HCEC 1CT (cell line): ENCODE measurements at regions not wholly inside any gene's neighbourhood (a gene's known extent, or its start where the extent isn't known, plus 50 kb on each side); places are given as distances from the start of the nearest gene placed in this dataset.

ENCODE experiments used
- DNase-seq: peaks from one replicate; pipeline ENCODE4 v3.0.0-alpha.2; 2017

GRCh38 chr5:74206579-74207550, 433.7 kb downstream of the ENC1 start:
- DNase-seq = peak; percentile 57

GRCh38 chr5:74205767-74206578, 434.6 kb downstream of the ENC1 start:
- no peak for DNase-seq

- DNase-seq = peak; percentile 34
Observed at GRCh38 chr5:74201334-74202081, 439.0 kb downstream of the ENC1 start.

GRCh38 chr5:74200560-74200959, 440.0 kb downstream of the ENC1 start:
- DNase-seq = no peak

GRCh38 chr5:74199436-74200210, 440.9 kb downstream of the ENC1 start:
- peak; percentile 20 for DNase-seq

- no peak for DNase-seq
Observed at GRCh38 chr5:74199005-74199404, 441.5 kb downstream of the ENC1 start.

- no peak for DNase-seq
Observed at GRCh38 chr5:74198156-74198555, 442.4 kb downstream of the ENC1 start.

- no peak for DNase-seq
Observed at GRCh38 chr5:74196233-74196632, 444.3 kb downstream of the ENC1 start.

- no peak for DNase-seq
Observed at GRCh38 chr5:74194196-74194595, 446.3 kb downstream of the ENC1 start.

- DNase-seq = no peak
Observed at GRCh38 chr5:74192606-74193299, 447.8 kb downstream of the ENC1 start.

- no peak for DNase-seq
Observed at GRCh38 chr5:74188351-74189105, 452.0 kb downstream of the ENC1 start.

GRCh38 chr5:74187757-74188156, 452.8 kb downstream of the ENC1 start:
- no peak for DNase-seq

GRCh38 chr5:74186356-74187315, 453.9 kb downstream of the ENC1 start:
- DNase-seq = no peak

- DNase-seq = no peak
Observed at GRCh38 chr5:74185599-74185998, 454.9 kb downstream of the ENC1 start.

- no peak for DNase-seq
Observed at GRCh38 chr5:74184649-74185048, 455.9 kb downstream of the ENC1 start.

GRCh38 chr5:74183041-74183440, 457.5 kb downstream of the ENC1 start:
- no peak for DNase-seq

GRCh38 chr5:74182603-74183002, 457.9 kb downstream of the ENC1 start:
- no peak for DNase-seq

- DNase-seq = no peak
Observed at GRCh38 chr5:74179701-74180100, 460.8 kb downstream of the ENC1 start.

GRCh38 chr5:74179179-74179578, 461.3 kb downstream of the ENC1 start:
- DNase-seq = peak; percentile 86

- DNase-seq = no peak
Observed at GRCh38 chr5:74177961-74178360, 462.6 kb downstream of the ENC1 start.
